Endodermal cell (in vitro differentiated cells): ENCODE measurements at regions not wholly inside any gene's neighbourhood (a gene's known extent, or its start where the extent isn't known, plus 50 kb on each side); places are given as distances from the start of the nearest gene placed in this dataset.

Experiments
- DNase-seq: peaks from one replicate; pipeline ENCODE4 v3.0.0-alpha.2; 2017
- H3K27ac ChIP-seq: 2 replicates; pipeline ENCODE4 v1.5.1; 2013; ENCODE audit warnings: mild to moderate bottlenecking, low read depth, low read length, moderate library complexity
- H3K27me3 ChIP-seq: 2 replicates; pipeline ENCODE4 v1.6.1; 2013; ENCODE audit warnings: mild to moderate bottlenecking, low read length, moderate library complexity; ENCODE audit not compliant: insufficient read depth, control insufficient read depth, poor library complexity, severe bottlenecking
- H3K36me3 ChIP-seq: 2 replicates; pipeline ENCODE4 v1.7.0; 2013; ENCODE audit warnings: mild to moderate bottlenecking, low read length, moderate library complexity; ENCODE audit not compliant: control insufficient read depth, insufficient read depth
- H3K4me1 ChIP-seq: one replicate; pipeline ENCODE4 v1.7.0; 2013; ENCODE audit warnings: low read length; ENCODE audit not compliant: control insufficient read depth, insufficient read depth
- H3K4me3 ChIP-seq: 2 replicates; pipeline ENCODE4 v1.5.1; 2013; ENCODE audit warnings: mild to moderate bottlenecking, low read length, moderate library complexity
- H3K9ac ChIP-seq: 2 replicates; pipeline ENCODE4 v1.6.1; 2013; ENCODE audit warnings: mild to moderate bottlenecking, low read length, moderate library complexity; ENCODE audit not compliant: poor library complexity, severe bottlenecking; ENCODE audit errors: extremely low read depth
- H3K9me3 ChIP-seq: 2 replicates; pipeline ENCODE4 v1.6.1; 2013; ENCODE audit warnings: mild to moderate bottlenecking, low read length, moderate library complexity; ENCODE audit not compliant: control insufficient read depth
- H3K27ac Mint-ChIP-seq: 2 replicates; pipeline ENCODE4 v1.8.0; 2020; ENCODE audit warnings: mixed read lengths
- H3K27me3 Mint-ChIP-seq: 2 replicates; pipeline ENCODE4 v1.8.0; 2021; ENCODE audit warnings: mild to moderate bottlenecking, mixed read lengths; ENCODE audit not compliant: insufficient read depth
- H3K36me3 Mint-ChIP-seq: 2 replicates; pipeline ENCODE4 v1.8.0; 2020; ENCODE audit warnings: low read depth, mixed read lengths
- H3K4me1 Mint-ChIP-seq: 2 replicates; pipeline ENCODE4 v1.8.0; 2020; ENCODE audit warnings: mixed read lengths
- H3K4me3 Mint-ChIP-seq: 2 replicates; pipeline ENCODE4 v1.8.0; 2020; ENCODE audit warnings: mild to moderate bottlenecking, moderate library complexity, mixed read lengths
- H3K9me3 Mint-ChIP-seq: 2 replicates; pipeline ENCODE4 v1.8.0; 2020; ENCODE audit warnings: mild to moderate bottlenecking, mixed read lengths
- WGBS, 2 experiments: methylation state at CpG; one replicate each; pipeline versions ENCODE4 v1.1.5 to v1.1.7; 2013; ENCODE audit warnings: missing lambda C conversion rate in 2 of 2, mixed read lengths in 1 of 2; ENCODE audit not compliant: insufficient coverage in 1 of 2, insufficient read length in 1 of 2; 5-methylcytosine and 5-hydroxymethylcytosine counted together
- TF ChIP-seq, protein P1 (sequence below): fragments of 200-600 bp; sonication (generic); conservative IDR thresholded peaks from 2 replicates; pipeline ENCODE4 v1.5.0; 2021; ENCODE audit warnings: antibody characterized with exemption, mild to moderate bottlenecking

DNA sequence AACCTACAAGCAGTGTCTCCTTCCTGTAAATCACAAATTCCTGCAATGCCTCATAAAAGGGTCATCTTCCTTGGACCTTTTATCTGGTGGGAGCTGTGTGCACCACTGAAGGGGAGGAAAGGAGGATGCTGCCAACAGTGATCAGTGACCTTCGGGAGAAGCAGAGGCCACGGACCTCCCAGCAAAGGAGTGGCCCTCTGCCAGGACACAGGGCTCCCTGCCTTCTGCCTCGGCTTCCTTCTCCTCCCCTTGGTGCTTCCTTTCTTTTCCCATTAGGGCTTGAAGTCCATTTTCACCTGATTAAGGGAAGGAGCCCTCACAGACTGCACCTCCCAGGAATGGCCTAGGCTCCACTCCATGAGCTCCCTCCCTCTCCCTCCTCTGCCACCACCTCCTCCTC is 85.3 kb upstream of the ITGA6 start:
- Histone ChIP-seq H3K27me3 (no peaks in the 10 kb centered on the region), H3K9ac (no peak overlapping the region), H3K4me1 (peaks cover 3% of the 10 kb centered on the region), H3K4me3 (no peak overlapping the region), H3K36me3 (no peaks in the 10 kb centered on the region), H3K27ac (no peak overlapping the region), H3K9me3 (peaks cover 20% of the 10 kb centered on the region)
- H3K4me3 Mint-ChIP-seq, result no peak overlapping the region
- H3K9me3 Mint-ChIP-seq, result peaks cover 28% of the 10 kb centered on the region
- WGBS, 2 experiments, result 87 to 100% methylated on average over 1 to 3 of the region's 3 CpGs
- no peaks in the 10 kb centered on the region for H3K36me3 Mint-ChIP-seq
- H3K4me1 Mint-ChIP-seq, result peaks cover 9% of the 10 kb centered on the region
- TF ChIP-seq, protein P1, sequence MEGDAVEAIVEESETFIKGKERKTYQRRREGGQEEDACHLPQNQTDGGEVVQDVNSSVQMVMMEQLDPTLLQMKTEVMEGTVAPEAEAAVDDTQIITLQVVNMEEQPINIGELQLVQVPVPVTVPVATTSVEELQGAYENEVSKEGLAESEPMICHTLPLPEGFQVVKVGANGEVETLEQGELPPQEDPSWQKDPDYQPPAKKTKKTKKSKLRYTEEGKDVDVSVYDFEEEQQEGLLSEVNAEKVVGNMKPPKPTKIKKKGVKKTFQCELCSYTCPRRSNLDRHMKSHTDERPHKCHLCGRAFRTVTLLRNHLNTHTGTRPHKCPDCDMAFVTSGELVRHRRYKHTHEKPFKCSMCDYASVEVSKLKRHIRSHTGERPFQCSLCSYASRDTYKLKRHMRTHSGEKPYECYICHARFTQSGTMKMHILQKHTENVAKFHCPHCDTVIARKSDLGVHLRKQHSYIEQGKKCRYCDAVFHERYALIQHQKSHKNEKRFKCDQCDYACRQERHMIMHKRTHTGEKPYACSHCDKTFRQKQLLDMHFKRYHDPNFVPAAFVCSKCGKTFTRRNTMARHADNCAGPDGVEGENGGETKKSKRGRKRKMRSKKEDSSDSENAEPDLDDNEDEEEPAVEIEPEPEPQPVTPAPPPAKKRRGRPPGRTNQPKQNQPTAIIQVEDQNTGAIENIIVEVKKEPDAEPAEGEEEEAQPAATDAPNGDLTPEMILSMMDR, result no peak
- peaks cover 27% of the 10 kb centered on the region for H3K27me3 Mint-ChIP-seq
- DNase-seq, result no peak
- H3K27ac Mint-ChIP-seq, result no peak overlapping the region

DNA sequence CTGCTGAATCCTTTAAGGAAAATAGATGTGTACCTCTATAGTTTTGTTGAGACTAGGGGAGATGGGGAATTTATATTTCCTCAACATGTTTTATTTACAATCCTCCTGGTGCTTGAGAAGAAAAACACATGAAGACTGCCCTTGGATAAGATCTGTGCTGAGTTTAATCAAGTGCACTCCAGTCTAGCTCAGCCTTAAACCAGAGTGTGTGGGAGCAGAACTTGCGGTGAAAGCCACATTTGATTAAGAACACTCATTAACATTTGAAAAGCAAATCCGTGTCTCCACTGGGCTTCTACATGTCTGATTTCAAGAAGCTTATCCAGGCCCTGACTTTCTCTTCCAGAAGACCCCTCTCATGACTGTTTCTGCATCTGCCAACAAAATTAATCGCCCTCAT is 84.8 kb upstream of the ITGA6 start:
- Mint-ChIP-seq H3K27ac (no peak overlapping the region), H3K36me3 (no peaks in the 10 kb centered on the region), H3K27me3 (peaks cover 24% of the 10 kb centered on the region), H3K4me1 (peaks cover 9% of the 10 kb centered on the region), H3K9me3 (peaks cover 31% of the 10 kb centered on the region), H3K4me3 (no peak overlapping the region)
- H3K4me1 ChIP-seq, result peaks cover 3% of the 10 kb centered on the region
- no peak overlapping the region for H3K27ac ChIP-seq
- TF ChIP-seq, protein P1, result no peak
- H3K9ac ChIP-seq, result no peak overlapping the region
- no peaks in the 10 kb centered on the region for H3K36me3 ChIP-seq
- WGBS, 2 experiments, result 66 to 79% methylated on average over 3 of the region's 3 CpGs
- no peak for DNase-seq
- H3K9me3 ChIP-seq, result peaks cover 20% of the 10 kb centered on the region
- H3K27me3 ChIP-seq, result no peaks in the 10 kb centered on the region
- no peak overlapping the region for H3K4me3 ChIP-seq

DNA sequence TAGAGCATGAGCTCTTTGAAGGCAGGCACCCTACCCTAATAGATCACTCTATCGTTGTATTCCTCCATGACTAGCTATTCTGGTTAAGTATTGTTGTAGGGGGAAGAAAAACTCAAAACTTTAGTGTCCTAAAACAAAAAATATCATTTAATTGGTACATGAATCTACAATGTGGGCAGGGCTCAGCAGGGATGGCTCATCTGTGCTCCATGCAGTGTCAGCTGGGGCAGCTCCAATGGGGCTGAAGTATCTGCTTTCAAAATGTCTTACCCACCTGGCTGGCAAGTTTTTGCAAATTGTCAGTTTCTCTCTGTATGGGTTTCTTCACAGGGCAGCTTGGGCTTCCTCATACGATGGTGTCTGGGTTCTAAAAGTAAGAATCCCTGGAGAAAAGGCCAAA is 83.2 kb upstream of the ITGA6 start:
- Mint-ChIP-seq H3K27me3 (peaks cover 19% of the 10 kb centered on the region), H3K4me3 (no peak overlapping the region), H3K4me1 (peaks cover 9% of the 10 kb centered on the region), H3K27ac (no peak overlapping the region), H3K36me3 (no peaks in the 10 kb centered on the region), H3K9me3 (peaks cover 33% of the 10 kb centered on the region)
- no peaks in the 10 kb centered on the region for H3K27me3 ChIP-seq
- H3K4me3 ChIP-seq, result no peak overlapping the region
- H3K9me3 ChIP-seq, result peaks cover 20% of the 10 kb centered on the region
- peaks cover 3% of the 10 kb centered on the region for H3K4me1 ChIP-seq
- TF ChIP-seq, protein P1, result no peak
- no peak overlapping the region for H3K27ac ChIP-seq
- 94% methylated on average over 2 of the region's 2 CpGs; no CpG with 5 or more reads in 1 of the 2 experiments for WGBS, 2 experiments
- DNase-seq, result no peak
- H3K9ac ChIP-seq, result no peak overlapping the region
- H3K36me3 ChIP-seq, result no peaks in the 10 kb centered on the region
